C1 segment of cervical spinal cord (tissue), 14 donors: ENCODE measurements at regions not wholly inside any gene's neighbourhood (a gene's known extent, or its start where the extent isn't known, plus 50 kb on each side); places are given as distances from the start of the nearest gene placed in this dataset.
"Not testable (repeated sequence)": the region's sequence is repeated elsewhere in the genome, so short reads cannot be mapped to it uniquely, and the experiment has no call there.

Source experiments
- DNase-seq, 14 donors: peaks; one replicate each; lab custom pipeline; 2025; lab: John Stamatoyannopoulos, UW

DNA sequence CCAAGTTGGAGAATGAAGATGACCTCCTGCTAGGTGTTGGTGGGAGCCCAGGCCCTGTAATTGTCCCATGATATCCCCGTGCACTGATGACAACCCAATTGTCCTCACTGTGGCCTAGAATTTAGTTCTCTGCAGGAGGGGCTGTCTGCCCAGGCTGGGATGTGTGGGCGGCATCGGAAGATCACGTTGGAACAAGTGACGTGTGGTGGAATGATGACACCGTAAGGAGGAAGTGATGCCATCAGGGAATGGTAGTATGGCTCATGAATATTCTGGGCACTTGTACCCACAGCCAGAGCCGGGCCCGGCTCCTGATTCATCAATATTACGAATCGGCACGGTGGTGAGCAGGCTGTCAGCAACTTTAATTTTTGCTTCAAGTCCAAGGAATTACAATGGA, 111.6 kb downstream of the MIAT start:
- DNase-seq = no peak

DNA sequence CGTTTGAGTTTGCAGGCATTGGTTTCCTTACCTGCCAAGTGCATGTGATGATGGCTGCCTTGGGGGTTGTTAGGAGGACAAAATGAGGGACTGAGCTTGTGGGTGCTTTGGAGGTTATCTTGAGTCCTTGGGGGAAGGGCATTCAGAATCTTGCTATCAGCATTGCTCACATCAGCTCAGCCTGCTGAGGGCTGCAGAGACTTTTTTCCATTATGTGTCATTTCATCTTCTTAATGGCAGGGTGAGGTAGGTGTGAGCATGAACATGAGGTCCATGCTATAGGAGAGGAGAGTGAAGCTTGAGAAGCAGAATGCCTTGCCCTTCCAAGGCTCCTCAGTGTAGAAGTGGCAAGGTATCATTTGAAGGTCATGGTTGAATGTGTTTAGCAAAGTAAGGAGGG, 112.3 kb downstream of the MIAT start:
- DNase-seq = no peak

DNA sequence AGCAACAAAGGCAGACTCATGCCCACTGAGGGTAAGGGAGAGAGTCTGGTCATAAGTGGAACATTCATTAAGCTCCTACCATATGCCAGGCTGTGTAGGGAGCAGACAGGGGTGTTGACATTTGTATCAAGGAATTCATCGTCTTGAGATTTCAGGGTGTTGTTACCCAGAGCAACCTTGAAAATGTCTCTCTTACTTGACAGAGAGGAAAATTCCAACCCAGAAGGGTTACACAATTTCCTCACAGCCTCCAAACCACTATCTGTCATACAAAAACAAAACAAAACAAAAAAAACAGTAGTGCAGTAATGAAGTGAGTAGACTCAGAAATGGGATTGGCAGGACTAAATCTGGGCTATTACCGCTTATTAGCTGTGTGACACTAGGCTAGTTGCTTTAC, 113.2 kb downstream of the MIAT start:
- DNase-seq = no peak

DNA sequence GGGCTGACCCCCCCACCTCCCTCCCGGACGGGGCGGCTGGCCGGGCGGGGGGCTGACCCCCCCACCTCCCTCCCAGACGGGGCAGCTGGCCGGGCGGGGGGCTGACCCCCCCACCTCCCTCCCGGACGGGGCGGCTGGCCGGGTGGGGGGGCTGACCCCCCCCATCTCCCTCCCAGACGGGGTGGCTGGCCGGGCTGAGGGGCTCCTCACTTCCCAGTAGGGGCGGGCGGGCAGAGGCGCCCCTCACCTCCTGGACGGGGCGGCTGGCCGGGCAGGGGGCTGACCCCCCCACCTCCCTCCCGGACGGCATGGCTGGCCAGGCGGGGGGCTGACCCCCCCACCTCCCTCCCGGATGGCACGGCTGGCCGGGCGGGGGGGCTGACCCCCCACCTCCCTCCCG, 115.7 kb downstream of the MIAT start:
- DNase-seq = not testable (repeated sequence)

DNA sequence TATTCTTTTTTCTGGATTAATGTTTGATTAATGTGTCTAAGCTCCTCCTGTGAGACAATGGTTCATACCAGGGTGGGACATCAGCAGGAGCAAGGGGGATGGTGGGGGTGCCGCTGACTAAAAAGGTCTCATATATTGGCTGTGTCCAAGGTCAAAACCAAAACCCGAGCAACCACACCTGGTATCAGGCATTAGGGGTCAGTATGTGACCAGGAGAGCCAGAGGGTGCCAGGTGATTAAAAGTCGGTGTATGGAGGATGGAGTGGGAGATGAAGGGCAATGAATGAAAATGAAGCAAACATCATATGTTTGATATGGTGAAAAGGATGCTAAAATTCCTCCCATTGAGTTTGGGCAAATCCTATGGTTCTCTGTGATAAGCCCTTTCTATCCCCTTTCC, 118.0 kb downstream of the MIAT start:
- DNase-seq = no peak

DNA sequence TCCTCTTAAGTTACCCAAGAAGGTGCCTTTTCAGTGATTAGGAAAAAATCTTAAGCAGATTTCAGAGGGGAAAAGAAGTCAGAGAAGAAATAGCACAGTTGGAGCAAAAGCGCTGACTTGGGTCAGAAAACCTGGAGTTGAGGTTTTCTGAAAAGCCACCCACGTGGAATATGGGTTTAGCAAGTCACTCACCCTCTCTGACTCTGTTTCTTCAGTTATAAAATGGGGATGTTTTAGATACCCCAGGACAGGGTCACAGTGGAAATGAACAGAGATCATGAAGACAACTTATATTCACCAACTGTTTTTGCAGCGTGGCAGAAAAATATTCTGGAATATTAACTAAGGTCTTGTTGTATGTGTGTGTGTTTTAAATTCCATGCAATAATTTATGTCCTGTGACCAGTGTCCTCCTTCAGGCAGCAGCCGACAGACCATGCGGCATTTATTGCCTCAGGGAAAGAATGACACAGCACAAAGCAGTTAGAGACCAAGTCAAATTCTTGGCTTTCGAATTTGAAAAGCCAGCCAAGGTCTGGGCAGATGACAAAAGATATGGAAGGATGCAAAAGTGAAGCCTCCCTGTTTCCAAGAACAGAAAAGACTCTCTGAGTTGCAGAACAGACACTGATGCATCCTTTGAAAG, 119.9 kb downstream of the MIAT start:
- DNase-seq = no peak

DNA sequence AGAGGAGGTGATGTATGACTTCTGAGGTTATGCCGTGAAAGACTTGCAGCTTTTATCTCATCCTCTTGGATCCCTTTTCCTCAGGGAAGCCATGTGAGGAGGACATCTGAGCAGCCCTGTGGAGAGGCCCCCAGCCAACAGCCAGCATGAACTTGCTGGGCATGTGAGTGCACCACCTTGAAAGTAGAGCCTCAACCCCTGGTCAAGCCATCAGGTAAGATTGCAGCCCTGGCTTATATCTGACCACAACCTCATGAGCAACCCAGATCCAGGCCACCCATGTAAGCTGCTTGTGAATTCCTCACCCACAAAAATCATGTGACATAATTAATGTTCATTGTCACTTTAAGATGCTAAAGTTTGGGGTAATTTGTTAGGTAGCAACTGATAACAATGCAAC, 121.0 kb downstream of the MIAT start:
- no peak for DNase-seq

DNA sequence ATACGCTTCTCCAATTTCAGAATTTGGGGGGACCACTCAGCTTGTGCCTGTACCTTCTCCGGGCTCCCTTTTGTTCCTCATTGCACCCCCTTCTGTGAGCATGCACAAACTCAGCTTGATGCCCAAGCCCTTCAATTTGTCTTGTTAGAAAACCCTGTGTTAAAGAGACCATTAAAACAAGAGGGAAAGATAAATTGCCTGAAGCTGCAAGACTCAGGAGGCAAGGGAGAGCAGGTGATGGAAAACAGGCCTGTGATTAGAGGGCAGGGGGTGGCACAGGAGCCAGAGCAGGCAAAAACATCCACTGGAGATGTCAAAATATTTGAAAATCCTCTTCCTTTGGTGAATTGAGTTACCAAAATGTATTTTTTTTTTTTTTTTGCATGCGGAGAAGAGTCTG, 121.7 kb downstream of the MIAT start:
- no peak for DNase-seq

DNA sequence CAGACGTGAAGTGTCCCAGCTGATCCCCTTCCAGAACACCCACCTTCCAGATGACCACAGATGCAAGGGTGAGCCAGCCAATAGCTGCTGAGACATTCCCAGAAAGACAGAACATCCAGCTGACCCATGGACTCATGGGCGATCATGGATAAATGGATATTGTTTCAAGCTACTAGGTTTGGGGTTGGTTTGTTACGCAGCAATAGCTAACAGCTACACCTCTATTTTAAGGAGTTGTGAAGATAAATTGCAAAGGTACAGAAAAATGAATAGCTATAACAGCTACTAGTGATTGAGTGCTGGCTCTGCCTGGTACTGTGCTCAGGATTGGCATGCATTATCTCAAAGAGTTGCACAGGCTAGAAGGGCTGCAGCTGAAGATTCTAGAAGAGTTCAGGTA, 122.5 kb downstream of the MIAT start:
- DNase-seq = no peak

DNA sequence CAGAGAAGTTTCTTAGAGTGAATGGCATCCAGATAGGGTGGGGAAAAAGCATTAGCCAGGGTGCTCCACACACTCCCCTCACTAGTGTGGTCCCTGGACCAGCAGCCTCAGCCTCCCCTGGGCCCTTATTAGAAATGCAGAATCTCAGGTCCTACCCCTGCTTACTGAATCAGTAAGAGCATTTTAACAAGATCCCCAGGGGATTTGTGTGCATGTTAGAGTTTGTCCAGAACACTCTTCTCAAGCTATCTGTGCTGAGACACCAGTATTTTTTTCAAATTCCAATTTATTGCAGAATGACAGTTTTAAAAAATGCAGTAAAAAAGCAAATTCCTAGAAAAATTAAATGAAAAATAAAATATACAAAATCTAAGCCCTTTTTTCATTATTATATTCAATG, 123.1 kb downstream of the MIAT start:
- DNase-seq = no peak

DNA sequence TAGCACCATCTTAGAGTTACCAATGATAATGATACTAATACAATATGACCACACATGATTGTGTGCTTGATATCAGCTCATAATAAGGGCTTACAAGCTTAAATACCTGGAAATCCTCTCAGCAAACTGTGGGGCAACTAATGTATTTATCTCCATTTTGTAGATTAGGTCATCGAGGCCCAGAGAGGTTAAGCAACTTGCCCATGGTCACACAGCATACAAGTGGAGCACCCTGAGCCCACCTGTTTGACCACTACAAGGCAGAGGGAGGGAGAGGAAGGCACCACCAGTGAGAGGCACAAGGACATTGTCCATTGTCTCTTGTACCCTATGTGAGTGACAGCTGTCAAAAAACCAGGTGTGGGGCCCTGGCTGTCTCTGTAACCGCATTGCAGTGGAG, 123.7 kb downstream of the MIAT start:
- DNase-seq = no peak

DNA sequence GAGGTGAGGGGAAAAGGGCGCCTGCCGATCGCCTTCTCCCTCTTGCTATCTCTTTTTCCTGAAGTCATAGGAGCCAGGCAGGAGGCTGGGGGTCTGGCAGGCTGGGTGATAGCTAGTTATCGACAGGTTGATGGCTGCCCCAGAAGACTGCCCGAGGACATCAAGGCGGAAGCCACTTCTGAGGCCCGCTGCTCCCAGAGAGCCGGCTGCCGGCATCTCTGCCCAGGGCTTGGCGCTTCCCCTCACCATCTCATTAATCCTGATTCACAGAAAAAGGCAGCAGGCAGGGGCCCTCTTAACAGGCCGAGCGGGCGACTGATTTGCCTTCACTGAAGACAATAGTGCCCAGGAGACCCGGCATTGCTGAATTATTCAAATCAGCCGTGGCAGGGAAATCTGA, 124.2 kb downstream of the MIAT start:
- no peak for DNase-seq

DNA sequence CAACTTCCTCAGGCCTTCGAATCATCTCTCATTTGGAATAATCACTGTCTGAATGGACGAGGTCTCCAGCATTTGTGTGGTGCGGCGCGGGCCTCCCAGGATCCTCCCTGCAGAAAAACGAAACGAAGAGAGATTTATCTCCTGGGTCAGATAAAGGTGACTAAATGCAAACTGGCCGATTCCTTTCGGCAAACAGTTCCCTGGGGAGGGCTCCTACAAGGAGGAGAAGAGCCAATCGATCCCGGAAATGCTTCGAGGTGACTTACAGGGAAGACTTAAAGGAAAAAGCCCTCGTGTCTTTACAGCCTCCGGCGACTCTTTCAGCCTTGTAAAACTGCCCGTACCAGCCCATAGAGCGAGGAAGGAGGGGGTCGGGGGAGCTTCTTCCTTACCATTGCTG, 126.5 kb downstream of the MIAT start:
- DNase-seq = no peak

DNA sequence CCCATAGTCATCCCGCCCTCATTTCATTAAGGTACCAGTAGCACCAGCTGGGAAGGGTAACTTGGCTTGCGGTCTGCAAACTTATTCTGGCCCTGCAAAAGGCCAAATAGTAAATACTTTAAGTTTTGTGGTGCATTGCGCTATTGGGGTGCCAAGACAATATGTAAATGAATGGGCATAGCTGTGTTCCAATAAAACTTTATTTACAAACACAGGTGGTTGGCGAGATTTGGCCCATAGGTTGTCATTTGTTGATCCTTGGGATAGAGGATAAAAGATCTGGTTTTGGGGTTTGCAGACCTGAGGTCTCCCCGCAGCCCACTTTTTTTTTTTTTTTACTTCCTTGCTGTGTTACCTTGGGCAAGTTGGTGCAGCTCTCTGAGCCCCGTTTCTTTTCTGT, 127.4 kb downstream of the MIAT start:
- no peak for DNase-seq

DNA sequence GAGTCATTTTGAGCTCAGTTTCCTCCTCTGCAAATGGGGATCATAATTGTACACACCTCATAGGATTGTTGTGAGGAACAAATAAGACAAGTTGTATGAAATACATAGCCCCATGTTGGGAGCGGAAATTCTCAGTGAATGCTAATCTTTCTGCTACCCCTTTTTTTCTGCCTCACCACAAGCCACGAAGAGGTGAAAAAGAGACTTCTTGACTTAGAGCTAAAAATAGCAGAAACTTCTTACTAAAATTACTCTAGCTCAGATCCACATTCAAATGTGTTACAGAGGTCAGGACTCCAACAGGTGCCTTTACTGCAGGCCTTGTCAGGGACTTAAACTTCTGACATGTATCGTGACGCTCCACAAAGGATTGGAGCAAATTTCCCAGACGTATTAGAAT, 128.5 kb downstream of the MIAT start:
- no peak for DNase-seq

DNA sequence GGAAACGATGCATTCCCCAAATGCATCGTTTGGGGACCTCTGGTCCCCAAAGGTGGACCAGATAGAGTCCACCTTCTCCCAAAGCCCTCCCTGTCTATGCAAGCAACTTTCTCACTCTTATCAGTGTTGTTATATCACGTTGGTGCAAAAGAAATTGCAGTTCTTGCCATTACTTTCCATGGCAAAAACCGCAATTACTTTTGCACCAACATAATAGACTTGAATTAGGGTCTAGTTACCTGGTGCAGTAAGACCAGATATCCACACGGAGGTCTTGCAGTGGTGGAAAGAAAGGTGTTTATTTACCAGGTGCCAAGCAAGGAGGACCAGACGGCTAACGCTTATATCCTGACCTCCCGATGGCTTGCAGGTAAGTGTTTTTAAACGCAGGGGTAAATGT, 129.0 kb downstream of the MIAT start:
- no peak for DNase-seq

DNA sequence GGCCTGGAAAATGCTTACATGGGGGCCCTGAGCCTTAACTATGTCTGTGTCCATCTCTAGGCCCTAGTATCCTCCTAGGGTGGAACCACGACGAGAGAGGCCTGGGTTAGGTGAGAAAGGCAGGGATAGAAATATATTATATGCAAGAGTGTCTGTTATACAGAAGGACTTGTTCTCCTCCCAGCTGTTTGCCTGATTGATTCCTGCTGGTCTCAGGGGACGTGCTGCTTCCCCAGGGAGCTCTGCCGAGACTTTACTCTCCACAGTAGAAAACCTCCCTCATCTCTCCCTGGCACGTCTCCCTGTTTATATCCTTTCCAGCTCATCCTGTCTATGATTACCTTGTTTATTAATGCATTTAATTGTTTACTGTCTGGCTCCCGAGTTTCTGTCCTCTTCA, 132.6 kb downstream of the MIAT start:
- DNase-seq = no peak

DNA sequence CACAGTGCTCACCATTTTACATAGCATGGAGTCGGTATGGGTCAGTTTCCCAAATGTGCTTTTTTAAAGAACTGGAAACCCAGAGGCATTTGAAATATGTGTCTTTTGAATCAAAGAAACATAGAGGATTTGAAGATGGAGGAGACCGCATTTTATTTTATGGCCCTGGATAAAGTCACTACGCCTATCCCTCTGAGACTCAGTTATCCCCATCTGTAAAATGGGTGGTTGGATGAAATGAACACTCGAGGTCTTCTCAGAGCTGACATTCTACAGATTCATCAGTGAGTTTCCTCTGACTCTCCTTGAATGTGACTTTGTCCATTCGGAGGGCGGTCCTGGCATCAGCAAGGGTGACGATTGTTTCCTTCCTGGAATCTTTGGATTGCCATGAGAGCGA, 135.1 kb downstream of the MIAT start:
- no peak for DNase-seq

DNA sequence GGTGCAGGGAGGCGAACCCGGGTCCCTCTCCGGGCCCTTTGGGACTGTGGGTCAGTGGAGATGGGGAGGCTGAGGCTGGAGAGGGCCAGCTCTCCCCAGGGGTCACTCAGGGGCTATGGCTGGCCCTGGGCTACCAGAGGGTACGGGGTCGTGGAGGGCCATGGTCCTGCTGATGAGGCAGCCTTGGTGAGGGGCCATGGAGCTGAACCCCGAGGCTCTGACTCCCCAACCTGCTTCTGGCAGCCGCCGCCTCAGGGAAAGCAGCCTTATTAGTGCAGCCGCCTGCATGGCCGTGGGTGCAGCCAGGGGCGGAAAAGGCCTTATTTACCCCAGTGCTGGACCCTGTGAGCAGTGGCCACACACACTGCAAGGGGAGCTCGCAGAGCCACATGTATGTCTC, 139.4 kb downstream of the MIAT start:
- no peak for DNase-seq

DNA sequence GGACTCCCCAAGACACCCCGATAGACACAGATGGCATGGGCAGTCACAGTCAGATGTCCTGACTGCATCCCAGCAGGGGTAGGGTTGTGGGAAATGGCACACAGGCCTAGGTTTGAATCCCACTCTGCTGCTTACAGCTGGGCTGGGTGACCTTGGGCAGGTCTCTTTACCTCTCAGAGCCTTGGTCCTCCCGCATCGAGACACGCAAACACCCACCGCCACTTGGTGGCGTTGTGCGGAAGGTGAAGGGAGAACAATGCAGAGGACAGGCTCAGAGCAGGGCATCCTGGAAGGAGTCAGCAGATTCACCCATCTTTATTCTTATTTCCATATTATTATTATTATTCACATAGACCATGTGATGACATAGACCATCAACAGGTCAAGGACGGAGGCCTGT, 140.5 kb downstream of the MIAT start:
- no peak for DNase-seq

DNA sequence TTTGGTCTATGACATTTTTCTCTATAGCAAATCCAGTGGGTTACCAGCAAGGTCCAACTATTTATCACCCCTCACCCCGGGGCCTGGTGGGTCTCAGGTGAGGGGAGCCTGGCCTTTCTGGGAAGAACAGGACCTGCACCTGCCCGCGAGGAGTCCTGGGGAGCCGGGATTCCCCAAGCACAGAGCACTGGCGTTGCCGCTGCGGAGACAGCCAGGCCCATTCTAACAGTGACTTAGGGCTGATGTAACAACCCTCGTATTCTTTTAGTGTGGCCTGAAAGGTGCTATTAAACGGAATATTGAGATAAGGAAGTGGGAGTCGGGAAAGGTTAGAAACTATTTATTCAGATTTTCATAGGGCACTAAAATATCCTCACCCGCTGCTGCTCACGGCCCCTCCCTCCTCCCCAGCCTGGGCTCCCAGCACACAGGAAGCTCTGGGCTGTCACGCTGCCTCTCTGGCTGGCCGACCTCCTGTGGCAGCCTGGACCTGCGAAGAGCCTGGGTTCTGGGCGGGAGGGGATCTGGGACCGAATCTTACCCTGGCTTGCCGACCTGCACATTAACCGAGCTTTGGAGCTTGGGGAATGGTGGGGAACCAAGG, 141.2 kb downstream of the MIAT start:
- no peak for DNase-seq

DNA sequence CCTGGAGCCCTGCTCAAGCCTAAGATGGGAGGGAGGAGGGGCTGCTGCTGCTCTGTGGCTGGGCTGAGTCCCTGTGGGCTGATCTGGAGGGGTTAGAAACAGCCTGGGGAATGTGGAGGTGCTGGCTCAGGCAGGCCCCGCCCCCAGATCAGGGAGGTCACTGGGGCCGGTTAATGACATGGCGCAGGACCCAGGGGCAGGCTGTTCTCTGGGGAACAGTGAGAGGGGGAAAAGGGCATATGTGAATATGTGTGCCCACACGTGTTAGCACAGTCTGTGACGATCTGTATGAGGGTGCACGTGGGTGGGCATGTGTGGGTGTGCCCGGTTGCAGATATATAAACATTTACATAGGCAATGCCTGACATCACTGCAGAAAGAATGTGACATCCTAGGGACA, 143.5 kb downstream of the MIAT start:
- no peak for DNase-seq

DNA sequence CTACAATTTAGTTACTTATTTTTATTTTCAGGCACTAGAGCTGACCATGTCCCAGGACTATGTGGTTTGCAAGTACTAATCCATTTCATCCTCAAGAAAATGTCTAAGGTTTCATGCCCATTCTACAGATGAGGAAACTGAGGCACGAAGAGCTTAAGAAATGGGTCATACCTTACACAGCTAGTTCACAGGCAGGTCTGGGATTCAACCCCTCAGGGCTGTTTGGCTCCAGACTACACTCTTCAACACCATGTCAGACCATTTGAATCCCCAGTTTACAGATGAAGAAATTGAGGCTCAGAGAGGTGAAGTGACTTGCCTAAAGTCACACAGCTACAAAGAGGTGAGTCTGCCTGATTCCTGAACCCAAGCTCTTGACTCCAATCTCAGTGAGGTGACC, 144.1 kb downstream of the MIAT start:
- no peak for DNase-seq

DNA sequence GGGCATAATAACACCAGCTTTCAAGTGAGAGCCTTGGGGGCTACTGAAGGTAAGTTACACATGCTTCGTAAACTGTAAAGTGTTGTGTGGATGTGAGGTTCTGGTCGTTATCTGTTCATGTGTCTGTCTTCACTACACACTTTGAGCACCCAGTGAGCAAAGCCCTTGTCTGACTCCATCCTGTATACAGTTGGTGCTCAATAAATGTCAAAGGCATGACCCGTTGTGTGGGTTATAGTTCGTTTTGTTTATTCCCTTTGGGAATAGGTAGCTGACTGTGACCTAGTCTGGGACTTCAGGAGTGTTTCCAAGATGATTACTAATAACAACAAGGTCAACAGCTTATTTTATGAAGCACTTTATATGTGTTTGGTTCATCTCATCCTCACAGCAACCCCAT, 146.9 kb downstream of the MIAT start:
- DNase-seq = no peak
